NT2/D1 (cell line): ENCODE measurements at regions not wholly inside any gene's neighbourhood (a gene's known extent, or its start where the extent isn't known, plus 50 kb on each side); places are given as distances from the start of the nearest gene placed in this dataset.
"Not testable (repeated sequence)": the region's sequence is repeated elsewhere in the genome, so short reads cannot be mapped to it uniquely, and the experiment has no call there.

Source experiments
- DNase-seq: peaks from one replicate; pipeline ENCODE4 v3.0.0-alpha.2; 2011; ENCODE audit warnings: low read depth, low spot score
- H3K27me3 ChIP-seq: 2 replicates; pipeline ENCODE4 v1.6.0; 2011; ENCODE audit warnings: mild to moderate bottlenecking; ENCODE audit not compliant: insufficient read length, insufficient read depth
- H3K36me3 ChIP-seq: 2 replicates; pipeline ENCODE4 v1.6.1; 2011; ENCODE audit warnings: mild to moderate bottlenecking, low read length, mixed read lengths; ENCODE audit not compliant: insufficient read depth, insufficient read length
- H3K4me1 ChIP-seq: 2 replicates; pipeline ENCODE4 v1.5.1; 2011; ENCODE audit not compliant: insufficient read depth, insufficient read length
- H3K4me3 ChIP-seq: 2 replicates; pipeline ENCODE4 v1.5.1; 2011; ENCODE audit warnings: low read depth; ENCODE audit not compliant: insufficient read length
- H3K9ac ChIP-seq: 2 replicates; pipeline ENCODE4 v1.6.0; 2011; ENCODE audit warnings: low read depth; ENCODE audit not compliant: insufficient read length
- H3K9me3 ChIP-seq: 2 replicates; pipeline ENCODE4 v1.5.1; 2011; ENCODE audit warnings: mild to moderate bottlenecking, low read length; ENCODE audit not compliant: insufficient read depth
- SUZ12 ChIP-seq: IDR thresholded peaks from 2 replicates; pipeline ENCODE4 v1.6.1; 2011; ENCODE audit not compliant: insufficient read length, insufficient read depth; ENCODE audit errors: extremely low read depth
- YY1 ChIP-seq: IDR thresholded peaks from 2 replicates; pipeline ENCODE4 v1.6.1; 2011; ENCODE audit not compliant: insufficient read length, insufficient read depth
- ZNF274 ChIP-seq: IDR thresholded peaks from 2 replicates; pipeline ENCODE4 v1.6.1; 2011; ENCODE audit warnings: mild to moderate bottlenecking, low read depth, low read length

DNA sequence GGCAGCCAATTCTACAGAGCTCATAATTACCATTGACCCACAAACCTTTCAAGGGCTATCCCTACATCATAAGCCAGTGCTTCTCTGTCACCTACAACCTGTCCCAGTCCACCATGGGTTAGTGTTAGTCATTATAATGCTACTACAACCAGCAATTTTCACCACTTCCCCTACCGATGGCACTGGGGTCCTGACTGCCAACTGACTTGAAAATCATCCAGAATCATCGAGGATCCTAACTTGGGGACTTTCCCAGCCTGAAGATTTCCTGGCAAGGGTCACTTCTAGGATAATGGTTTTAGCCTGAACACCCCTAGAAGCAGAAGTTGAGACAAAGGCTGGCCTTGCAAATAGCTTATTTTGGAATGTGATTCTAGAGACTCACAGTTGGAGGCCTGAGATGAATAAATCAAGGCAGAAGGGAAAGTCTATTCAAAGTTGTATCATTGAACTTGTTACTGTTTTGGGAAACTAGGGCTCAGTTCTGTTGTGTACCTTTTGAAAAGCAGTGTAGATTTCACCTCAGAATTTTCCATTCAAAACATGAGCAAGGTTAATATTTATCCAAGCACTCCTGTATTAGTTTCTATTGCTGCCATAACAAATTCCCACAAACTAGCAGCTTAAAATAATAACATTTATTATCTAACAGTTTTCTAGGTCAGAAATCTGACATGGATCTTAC, 633.0 kb downstream of the LRRC70 start:
- Histone ChIP-seq H3K36me3 (no peaks in the 10 kb centered on the region), H3K4me3 (no peak overlapping the region), H3K9me3 (no peaks in the 10 kb centered on the region), H3K9ac (no peak overlapping the region), H3K4me1 (no peaks in the 10 kb centered on the region), H3K27me3 (no peaks in the 10 kb centered on the region)
- TF ChIP-seq ZNF274 (no peak), YY1 (no peak), SUZ12 (no peak)
- DNase-seq = no peak

- no peak overlapping the region for H3K9ac ChIP-seq
- no peaks in the 10 kb centered on the region for H3K36me3 ChIP-seq
- no peaks in the 10 kb centered on the region for H3K9me3 ChIP-seq
- H3K4me1 ChIP-seq = no peaks in the 10 kb centered on the region
- H3K27me3 ChIP-seq = no peaks in the 10 kb centered on the region
- TF ChIP-seq SUZ12 (no peak), YY1 (no peak), ZNF274 (no peak)
- H3K4me3 ChIP-seq = no peak overlapping the region
- DNase-seq = no peak
Observed at GRCh38 chr5:63205976-63206375, 627.4 kb downstream of the LRRC70 start.

- H3K27me3 ChIP-seq = no peaks in the 10 kb centered on the region
- no peaks in the 10 kb centered on the region for H3K36me3 ChIP-seq
- H3K4me1 ChIP-seq = no peaks in the 10 kb centered on the region
- no peak overlapping the region for H3K4me3 ChIP-seq
- TF ChIP-seq ZNF274 = no peak
- TF ChIP-seq SUZ12 = no peak
- TF ChIP-seq YY1 = no peak
- H3K9me3 ChIP-seq = no peaks in the 10 kb centered on the region
- H3K9ac ChIP-seq = no peak overlapping the region
- DNase-seq = no peak
Observed at GRCh38 chr5:63201738-63202137, 623.1 kb downstream of the LRRC70 start.

DNA sequence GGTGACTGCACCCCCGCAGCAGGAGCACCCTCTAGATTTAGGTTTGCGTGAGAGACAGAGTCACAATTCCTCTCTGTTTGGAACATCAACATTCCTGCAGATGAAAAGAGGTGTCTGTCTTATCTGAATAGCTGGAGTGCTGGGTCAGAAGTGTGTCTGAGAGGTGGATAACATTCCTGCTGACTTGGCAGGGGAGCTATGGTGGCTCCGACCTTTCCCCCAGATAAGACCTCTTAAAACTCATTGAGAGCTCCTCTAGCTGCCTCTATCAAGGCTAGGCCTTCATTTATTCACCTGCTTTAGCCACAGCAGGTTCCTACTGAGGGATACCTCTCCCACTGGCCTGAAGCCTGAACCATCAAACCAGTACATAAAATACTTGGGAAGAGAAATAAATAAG, 615.5 kb downstream of the LRRC70 start:
- Histone ChIP-seq H3K4me3 (no peak overlapping the region), H3K27me3 (no peaks in the 10 kb centered on the region), H3K4me1 (no peaks in the 10 kb centered on the region), H3K9ac (no peak overlapping the region), H3K9me3 (no peaks in the 10 kb centered on the region), H3K36me3 (no peaks in the 10 kb centered on the region)
- TF ChIP-seq SUZ12 (no peak), ZNF274 (no peak), YY1 (no peak)
- no peak for DNase-seq

- H3K9me3 ChIP-seq, H3K4me3 ChIP-seq, H3K36me3 ChIP-seq, H3K9ac ChIP-seq, H3K27me3 ChIP-seq, H3K4me1 ChIP-seq, DNase-seq: not testable (repeated sequence)
Observed at GRCh38 chr5:63180190-63180589, 601.6 kb downstream of the LRRC70 start.

GRCh38 chr5:63175850-63176249, 597.2 kb downstream of the LRRC70 start:
- Histone ChIP-seq H3K4me3 (no peak overlapping the region), H3K36me3 (no peaks in the 10 kb centered on the region)
- TF ChIP-seq ZNF274 (no peak), SUZ12 (no peak), YY1 (no peak)

DNA sequence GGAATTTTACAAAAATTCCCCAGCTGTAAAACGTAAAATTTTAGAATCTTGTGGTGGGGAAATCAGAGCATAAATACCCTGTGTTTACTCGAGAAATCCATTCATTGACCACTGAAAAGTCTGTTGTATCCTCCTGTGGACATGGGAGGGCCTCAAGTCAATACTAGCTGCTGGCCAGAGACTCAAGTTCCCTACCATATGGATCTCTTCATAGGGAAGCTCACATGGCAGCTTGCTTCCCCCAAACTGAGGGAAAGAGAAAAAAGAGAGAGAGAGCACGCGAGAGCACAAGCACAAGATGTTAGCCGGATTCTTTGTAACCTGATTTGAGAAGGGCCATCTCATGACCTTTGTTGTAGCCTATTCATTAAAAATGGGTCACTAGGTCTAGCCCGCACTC, 591.9 kb downstream of the LRRC70 start:
- Histone ChIP-seq H3K9ac (no peak overlapping the region), H3K4me1 (no peaks in the 10 kb centered on the region), H3K4me3 (no peak overlapping the region), H3K36me3 (no peaks in the 10 kb centered on the region), H3K27me3 (no peaks in the 10 kb centered on the region), H3K9me3 (no peaks in the 10 kb centered on the region)
- no peak for DNase-seq
- TF ChIP-seq SUZ12 = no peak
- TF ChIP-seq ZNF274 = no peak
- TF ChIP-seq YY1 = no peak

More at GRCh38 chr5:63175850-63176249, 597.2 kb downstream of the LRRC70 start:
- no peak overlapping the region for H3K9ac ChIP-seq
- H3K9me3 ChIP-seq = no peaks in the 10 kb centered on the region
- no peak for DNase-seq
- no peaks in the 10 kb centered on the region for H3K4me1 ChIP-seq
- H3K27me3 ChIP-seq = no peaks in the 10 kb centered on the region
